B cell (primary cell): ENCODE measurements at regions not wholly inside any gene's neighbourhood (a gene's known extent, or its start where the extent isn't known, plus 50 kb on each side); places are given as distances from the start of the nearest gene placed in this dataset.

Experiments
- ATAC-seq: fragments of 200-7000 bp; cut with Tn5 transposase; one replicate; pipeline ENCODE4 v1.10.0; 2021; ENCODE audit warnings: low read depth, mild to moderate bottlenecking, moderate number of reproducible peaks, moderate library complexity
- CTCF ChIA-PET: fragments of 350-600 bp; sonication (Branson Sonifier 250); formaldehyde crosslinking; loops from one replicate; lab custom pipeline; 2021; ENCODE audit warnings: antibody characterized with exemption, inconsistent platforms; lab: Charles Lee
- POLR2A ChIA-PET: fragments of 350-600 bp; sonication (Branson Sonifier 250); formaldehyde crosslinking; loops from one replicate; lab custom pipeline; 2021; ENCODE audit warnings: antibody characterized with exemption; lab: Charles Lee
- DNase-seq: peaks from one replicate; pipeline ENCODE4 v3.0.0; 2013
- H2AFZ ChIP-seq: 2 replicates; pipeline ENCODE4 v1.6.1; 2012; ENCODE audit warnings: mild to moderate bottlenecking, low read depth, low read length; ENCODE audit not compliant: insufficient read depth, poor library complexity, severe bottlenecking
- H3K27ac ChIP-seq, 2 donors: 1 replicate in 1 of 2; 2 replicates in 1 of 2; pipeline ENCODE4 v1.5.1; 2012 to 2013; ENCODE audit warnings: low read length in 2 of 2, mild to moderate bottlenecking in 2 of 2, moderate library complexity in 1 of 2
- H3K27me3 ChIP-seq, 4 experiments: fragments of 200-600 bp in 1 of 4; sonication (generic) in 1 of 4; replicated peaks in 1 of 4; 1 replicate in 2 of 4; 2 replicates in 2 of 4; pipeline versions ENCODE4 v1.6.1 to v1.7.0; 2013 to 2016; ENCODE audit warnings: low read length in 3 of 4, mild to moderate bottlenecking in 2 of 4, mixed read lengths in 1 of 4, moderate library complexity in 1 of 4; ENCODE audit not compliant: insufficient read depth in 4 of 4, control insufficient read depth in 3 of 4; ENCODE audit errors: control extremely low read depth in 1 of 4
- H3K36me3 ChIP-seq, 2 experiments: replicated peaks in 1 of 2; 1 replicate in 1 of 2; 2 replicates in 1 of 2; pipeline versions ENCODE4 v1.6.1 to v1.7.1; 2013; ENCODE audit warnings: low read length in 1 of 2; ENCODE audit not compliant: insufficient read depth in 2 of 2, control insufficient read depth in 1 of 2; ENCODE audit errors: control extremely low read depth in 1 of 2, extremely low read depth in 1 of 2
- H3K4me1 ChIP-seq, 2 donors: fragments of 200-600 bp in 1 of 2; sonication (generic) in 1 of 2; 1 replicate in 1 of 2; 2 replicates in 1 of 2; pipeline versions ENCODE4 v1.5.1 to v1.6.1; 2013 to 2017; ENCODE audit warnings: low read length in 2 of 2; ENCODE audit not compliant: control insufficient read depth in 2 of 2, insufficient read depth in 2 of 2
- H3K4me2 ChIP-seq: replicated peaks from 2 replicates; pipeline ENCODE3; 2012; ENCODE audit warnings: mild to moderate bottlenecking, low read depth, low read length; ENCODE audit not compliant: poor library complexity, severe bottlenecking
- H3K4me3 ChIP-seq, 5 experiments: fragments of 200-600 bp in 1 of 5; sonication (generic) in 1 of 5; 1 replicate in 3 of 5; 2 replicates in 2 of 5; pipeline versions ENCODE4 v1.5.1 to v1.7.0; 2011 to 2016; ENCODE audit warnings: low read length in 4 of 5, mild to moderate bottlenecking in 4 of 5, low read depth in 2 of 5, control low read depth in 1 of 5, moderate library complexity in 1 of 5; ENCODE audit not compliant: insufficient read depth in 1 of 5; ENCODE audit errors: control extremely low read depth in 1 of 5, extremely low read depth in 1 of 5
- H3K79me2 ChIP-seq: fragments of 200-600 bp; sonication (generic); one replicate; pipeline ENCODE4 v1.6.0; 2016; ENCODE audit warnings: low read length; ENCODE audit not compliant: control insufficient read depth, insufficient read depth
- H3K9ac ChIP-seq: fragments of 200-600 bp; sonication (generic); 2 replicates; pipeline ENCODE4 v1.6.1; 2017; ENCODE audit warnings: mild to moderate bottlenecking, low read length, moderate library complexity
- H3K9me3 ChIP-seq, 3 donors: one replicate each; pipeline versions ENCODE4 v1.6.1 to v1.7.1; 2013; ENCODE audit warnings: low read length in 2 of 3; ENCODE audit not compliant: control insufficient read depth in 2 of 3, insufficient read depth in 1 of 3; ENCODE audit errors: control extremely low read depth in 1 of 3
- H4K20me1 ChIP-seq: 2 replicates; pipeline ENCODE4 v1.6.0; 2012; ENCODE audit warnings: mild to moderate bottlenecking, low read length; ENCODE audit not compliant: insufficient read depth, control insufficient read depth, poor library complexity, severe bottlenecking
- H3K27ac Mint-ChIP-seq: one replicate; pipeline ENCODE4 v1.8.0; 2021; ENCODE audit warnings: mixed read lengths
- H3K27me3 Mint-ChIP-seq: one replicate; pipeline ENCODE4 v1.8.0; 2021; ENCODE audit warnings: mixed read lengths
- H3K4me1 Mint-ChIP-seq: one replicate; pipeline ENCODE4 v1.8.0; 2021; ENCODE audit warnings: mixed read lengths
- H3K4me3 Mint-ChIP-seq: one replicate; pipeline ENCODE4 v1.8.0; 2021; ENCODE audit warnings: mixed read lengths
- H3K9me3 Mint-ChIP-seq: one replicate; pipeline ENCODE4 v1.8.0; 2022; ENCODE audit warnings: mixed read lengths; ENCODE audit not compliant: insufficient read depth
- EZH2 ChIP-seq: IDR thresholded peaks from 2 replicates; pipeline ENCODE4 v1.6.1; 2012; ENCODE audit warnings: borderline replicate concordance, low read depth, mild to moderate bottlenecking, moderate library complexity, low read length; ENCODE audit not compliant: insufficient read depth, poor library complexity, severe bottlenecking
- WGBS: methylation state at CpG from one replicate; pipeline ENCODE4 v1.1.5; 2013; ENCODE audit warnings: missing lambda C conversion rate; ENCODE audit not compliant: insufficient coverage; 5-methylcytosine and 5-hydroxymethylcytosine counted together
- intact Hi-C: fragments of 100-400 bp; cut with micrococcal nuclease; formaldehyde crosslinking; loops from one replicate; pipeline ENCODE4 v1.10.0; 2022
- TF ChIP-seq, protein P1 (sequence below): fragments of 200-600 bp; IDR thresholded peaks from one replicate; pipeline ENCODE4 v1.8.0; 2022; ENCODE audit warnings: antibody characterized with exemption, mild to moderate bottlenecking

DNA sequence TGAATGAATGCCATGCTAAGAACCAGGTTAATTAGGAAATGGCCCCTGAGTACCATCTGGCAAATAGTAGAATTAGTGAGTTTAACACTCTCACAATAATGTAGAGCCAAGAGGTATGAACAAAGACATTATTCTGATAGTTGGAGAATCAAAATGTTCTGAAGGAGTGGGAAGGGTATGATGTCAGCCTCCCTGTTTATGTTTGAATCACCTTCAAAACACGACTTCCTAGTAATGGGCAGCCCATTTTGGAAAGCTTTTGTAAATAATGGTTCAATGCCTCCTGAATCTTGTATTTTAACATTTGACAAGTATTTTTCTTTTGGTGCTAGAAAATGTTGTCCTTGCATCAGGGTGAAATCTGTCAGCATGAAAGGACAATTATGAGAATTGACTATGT, 108.3 kb downstream of the DSEL start:
- ChIA-PET CTCF (no interaction called here), POLR2A (no interaction called here)
- Histone ChIP-seq H3K4me3 (no peak overlapping the region), H2AFZ (no peak overlapping the region), H3K27ac (no peak overlapping the region), H4K20me1 (no peaks in the 10 kb centered on the region), H3K27me3 (no peaks in the 10 kb centered on the region), H3K79me2 (no peaks in the 10 kb centered on the region), H3K9me3 (no peaks in the 10 kb centered on the region), H3K4me2 (no peak overlapping the region), H3K4me1 (no peaks in the 10 kb centered on the region), H3K9ac (no peak overlapping the region), H3K36me3 (no peaks in the 10 kb centered on the region)
- no peak for DNase-seq
- no peak overlapping the region for H3K27ac Mint-ChIP-seq
- H3K9me3 Mint-ChIP-seq, result no peaks in the 10 kb centered on the region
- ATAC-seq, result no peak
- TF ChIP-seq EZH2, result no peak
- TF ChIP-seq, protein P1, sequence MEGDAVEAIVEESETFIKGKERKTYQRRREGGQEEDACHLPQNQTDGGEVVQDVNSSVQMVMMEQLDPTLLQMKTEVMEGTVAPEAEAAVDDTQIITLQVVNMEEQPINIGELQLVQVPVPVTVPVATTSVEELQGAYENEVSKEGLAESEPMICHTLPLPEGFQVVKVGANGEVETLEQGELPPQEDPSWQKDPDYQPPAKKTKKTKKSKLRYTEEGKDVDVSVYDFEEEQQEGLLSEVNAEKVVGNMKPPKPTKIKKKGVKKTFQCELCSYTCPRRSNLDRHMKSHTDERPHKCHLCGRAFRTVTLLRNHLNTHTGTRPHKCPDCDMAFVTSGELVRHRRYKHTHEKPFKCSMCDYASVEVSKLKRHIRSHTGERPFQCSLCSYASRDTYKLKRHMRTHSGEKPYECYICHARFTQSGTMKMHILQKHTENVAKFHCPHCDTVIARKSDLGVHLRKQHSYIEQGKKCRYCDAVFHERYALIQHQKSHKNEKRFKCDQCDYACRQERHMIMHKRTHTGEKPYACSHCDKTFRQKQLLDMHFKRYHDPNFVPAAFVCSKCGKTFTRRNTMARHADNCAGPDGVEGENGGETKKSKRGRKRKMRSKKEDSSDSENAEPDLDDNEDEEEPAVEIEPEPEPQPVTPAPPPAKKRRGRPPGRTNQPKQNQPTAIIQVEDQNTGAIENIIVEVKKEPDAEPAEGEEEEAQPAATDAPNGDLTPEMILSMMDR, result no peak
- intact Hi-C loops, result no loop called here
- WGBS, result no CpG with 5 or more reads among the region's 1 CpG
- H3K4me3 Mint-ChIP-seq, result no peak overlapping the region
- H3K4me1 Mint-ChIP-seq, result no peaks in the 10 kb centered on the region
- no peaks in the 10 kb centered on the region for H3K27me3 Mint-ChIP-seq

DNA sequence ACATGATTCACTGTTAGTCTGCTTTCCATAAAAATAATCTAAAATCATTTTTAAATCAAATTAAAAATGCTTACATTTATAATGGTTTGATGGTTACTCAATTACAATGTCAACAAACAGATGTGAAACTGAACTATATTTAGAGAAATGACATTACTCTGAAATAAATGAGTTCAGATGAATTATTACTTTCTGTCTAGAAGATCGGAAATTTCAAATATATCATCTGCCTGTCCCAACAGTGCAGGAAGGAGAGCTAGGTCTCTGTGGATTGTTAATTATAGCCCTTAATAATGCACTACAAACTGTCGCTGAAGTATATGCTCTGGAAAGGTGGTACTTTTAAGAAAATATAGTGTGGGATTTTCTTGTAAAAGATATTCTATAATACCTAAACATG, 109.8 kb downstream of the DSEL start:
- Histone ChIP-seq H3K27ac (no peak overlapping the region), H3K4me1 (no peaks in the 10 kb centered on the region), H3K27me3 (no peaks in the 10 kb centered on the region), H3K4me2 (no peak overlapping the region), H4K20me1 (no peaks in the 10 kb centered on the region), H3K9ac (no peak overlapping the region), H2AFZ (no peak overlapping the region), H3K9me3 (no peaks in the 10 kb centered on the region), H3K4me3 (no peak overlapping the region), H3K36me3 (no peaks in the 10 kb centered on the region), H3K79me2 (no peaks in the 10 kb centered on the region)
- intact Hi-C loops, result no loop called here
- no peak for TF ChIP-seq EZH2
- TF ChIP-seq, protein P1, result no peak
- WGBS, result no CpG with 5 or more reads among the region's 2 CpGs
- Mint-ChIP-seq H3K27ac (no peak overlapping the region), H3K4me1 (no peaks in the 10 kb centered on the region), H3K27me3 (no peaks in the 10 kb centered on the region), H3K4me3 (no peak overlapping the region), H3K9me3 (no peaks in the 10 kb centered on the region)
- ChIA-PET POLR2A (no interaction called here), CTCF (no interaction called here)
- DNase-seq, result no peak
- no peak for ATAC-seq
